ENCODE measurements at regions not wholly inside any gene's neighbourhood (a gene's known extent, or its start where the extent isn't known, plus 50 kb on each side); places are given as distances from the start of the nearest gene placed in this dataset.

DNA sequence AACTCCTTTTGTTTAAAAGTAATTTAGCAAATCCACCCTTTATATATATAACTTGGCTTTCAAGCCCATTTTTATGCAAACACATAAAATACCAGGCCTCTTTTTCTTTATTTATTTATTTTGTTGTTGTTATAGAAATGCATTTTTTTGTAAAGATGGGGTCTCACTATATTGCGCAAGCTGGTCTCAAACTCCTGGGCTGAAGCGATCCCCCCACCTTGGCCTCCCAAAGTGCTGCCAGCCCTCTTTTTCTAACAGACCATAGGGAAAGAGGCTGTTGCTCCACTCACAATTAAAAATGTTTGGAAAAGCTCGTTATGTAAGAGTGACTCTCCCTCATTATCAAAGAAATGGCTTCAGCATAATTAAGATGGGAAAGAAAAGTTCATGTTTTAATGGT lies 440.9 kb downstream of the HACE1 start:
- DNase-seq (ENCODE audit: low read depth in 2 of 2): no peak

DNA sequence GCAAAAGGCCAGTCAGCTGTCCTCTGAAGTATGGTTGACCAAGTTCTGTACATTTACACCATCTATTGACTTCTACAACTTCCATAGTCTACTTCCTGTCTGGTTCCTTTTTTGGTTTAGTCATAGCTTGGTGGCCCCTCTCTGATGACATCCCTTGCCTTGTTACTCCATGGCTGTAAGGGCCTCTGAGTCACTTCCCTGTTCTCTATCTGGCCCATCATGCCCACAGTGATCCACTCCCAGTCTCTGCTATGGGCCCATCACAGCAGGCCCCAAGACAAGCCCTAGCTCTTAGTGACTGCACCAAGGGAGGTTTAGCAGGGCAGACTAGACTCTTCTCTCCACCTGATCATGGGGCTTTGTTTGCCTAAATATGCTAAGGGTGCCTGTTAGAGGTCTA lies 441.6 kb downstream of the HACE1 start:
- DNase-seq (ENCODE audit: low read depth in 2 of 2): no peak

DNA sequence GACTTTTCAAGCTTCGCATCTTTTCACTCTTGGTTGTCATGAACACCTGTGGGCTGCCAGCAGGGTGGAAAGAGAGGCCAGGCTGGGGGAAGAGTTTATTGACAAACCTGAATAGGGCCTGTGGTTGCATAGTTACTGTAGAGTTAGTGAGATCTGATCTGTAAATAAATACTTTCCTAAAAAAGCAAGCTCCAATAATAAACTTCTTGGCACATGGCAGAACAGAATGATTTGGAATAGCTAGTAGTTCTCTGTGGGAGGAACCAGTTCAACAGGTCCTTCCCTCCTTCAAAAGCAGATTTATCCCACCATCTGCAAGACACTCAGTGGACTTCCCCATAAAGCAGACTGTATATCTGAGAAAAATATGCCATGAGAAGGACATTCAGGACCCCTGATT lies 445.0 kb downstream of the HACE1 start:
- no peak for DNase-seq (ENCODE audit: low read depth in 2 of 2)

DNA sequence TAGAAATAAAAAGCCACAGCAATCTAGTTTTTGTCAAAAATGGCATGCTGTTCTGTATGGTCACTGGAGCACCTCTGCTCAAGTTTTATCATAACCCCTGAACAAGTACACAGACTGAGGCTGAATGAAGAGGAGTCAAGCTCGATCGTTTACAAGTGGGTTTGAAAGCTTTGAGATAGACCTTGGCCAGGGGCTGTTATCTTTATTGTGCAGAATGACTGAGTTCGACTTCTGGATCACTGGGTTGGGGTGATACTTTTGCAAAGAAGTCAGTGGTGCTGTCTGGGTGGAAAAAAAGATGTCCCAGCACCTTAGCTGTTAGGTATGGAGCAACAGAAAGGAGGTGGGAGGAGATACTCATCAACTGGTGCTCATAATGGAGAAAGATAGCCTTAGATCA lies 446.0 kb downstream of the HACE1 start:
- no peak for DNase-seq (ENCODE audit: low read depth in 2 of 2)

DNA sequence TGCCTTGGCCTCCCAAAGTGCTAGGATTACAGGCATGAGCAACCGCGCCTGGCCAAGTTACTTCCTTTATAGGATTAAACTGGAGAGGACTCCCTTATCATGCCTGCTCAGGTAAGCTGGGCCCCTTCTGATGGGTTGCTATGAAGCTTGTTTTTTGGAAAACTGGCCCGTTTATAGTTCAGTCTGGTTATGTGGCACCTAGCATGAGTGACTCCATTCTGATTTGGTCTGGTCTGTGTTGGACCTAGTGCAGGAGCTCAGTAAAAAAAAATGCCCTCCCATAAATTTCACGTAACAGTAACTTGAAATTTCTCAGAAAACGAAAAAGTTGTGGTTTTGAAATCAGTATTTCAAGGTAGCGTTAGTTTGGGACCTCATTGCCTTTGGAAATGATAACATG lies 448.4 kb downstream of the HACE1 start:
- no peak for DNase-seq (ENCODE audit: low read depth in 2 of 2)

DNA sequence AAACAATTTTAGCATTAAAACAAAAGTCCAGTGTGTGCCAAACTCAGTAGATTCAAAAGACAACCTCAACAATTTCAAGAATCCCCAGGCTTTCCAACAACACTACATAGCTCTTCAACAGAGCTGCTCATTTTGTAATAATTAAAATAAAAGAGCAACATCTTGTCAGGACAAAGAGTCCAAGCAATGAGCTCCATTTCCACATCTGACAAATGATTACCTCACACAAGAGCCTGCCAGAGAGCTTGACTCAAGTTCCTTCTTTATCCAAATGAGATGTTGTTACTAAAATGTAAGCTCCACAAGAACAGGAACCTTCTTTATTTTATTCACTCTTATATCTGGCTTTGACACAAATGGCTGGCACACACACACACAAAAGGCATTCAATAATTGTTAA lies 449.8 kb downstream of the HACE1 start:
- DNase-seq (ENCODE audit: low read depth in 2 of 2): no peak

DNA sequence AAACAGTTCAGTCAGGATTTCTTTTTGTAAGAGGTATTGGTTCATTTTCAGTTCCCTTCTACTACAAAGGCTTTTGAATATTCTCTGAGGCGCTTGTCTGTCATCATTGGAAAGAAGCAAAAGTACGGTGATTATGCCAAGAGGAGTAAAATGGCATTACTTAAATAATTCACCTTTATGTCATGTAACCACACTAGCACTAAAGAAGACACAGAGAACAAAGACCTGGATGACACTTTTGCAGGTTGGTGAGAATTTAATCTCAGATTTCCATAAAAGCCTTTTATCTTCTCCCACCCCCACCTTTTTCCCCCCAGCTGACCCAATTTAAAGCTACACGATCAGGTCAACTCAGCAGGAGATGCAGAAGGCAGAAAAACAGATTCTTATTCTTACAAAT lies 451.8 kb downstream of the HACE1 start:
- DNase-seq (ENCODE audit: low read depth in 2 of 2): no peak

DNA sequence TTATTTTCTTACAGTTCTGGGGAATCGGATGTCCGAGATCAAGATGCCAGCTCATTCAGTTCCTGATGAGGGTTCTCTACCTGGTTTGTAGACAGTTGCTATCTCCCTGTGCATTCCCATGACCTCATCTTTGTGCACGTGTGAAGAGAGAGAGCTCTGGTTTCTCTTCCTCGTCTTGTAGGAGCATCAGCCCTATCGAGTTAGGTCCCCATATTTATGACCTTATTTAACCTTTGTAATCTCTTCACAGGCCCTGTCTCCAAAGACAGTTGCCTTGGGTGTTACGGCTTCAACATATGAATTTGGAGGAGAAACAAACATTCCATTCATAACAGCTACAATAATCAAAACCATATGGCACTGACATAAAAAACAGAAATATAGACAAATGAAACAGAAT lies 455.3 kb downstream of the HACE1 start:
- DNase-seq (ENCODE audit: low read depth in 2 of 2): peak in 1 of 2 experiments; percentile 10

DNA sequence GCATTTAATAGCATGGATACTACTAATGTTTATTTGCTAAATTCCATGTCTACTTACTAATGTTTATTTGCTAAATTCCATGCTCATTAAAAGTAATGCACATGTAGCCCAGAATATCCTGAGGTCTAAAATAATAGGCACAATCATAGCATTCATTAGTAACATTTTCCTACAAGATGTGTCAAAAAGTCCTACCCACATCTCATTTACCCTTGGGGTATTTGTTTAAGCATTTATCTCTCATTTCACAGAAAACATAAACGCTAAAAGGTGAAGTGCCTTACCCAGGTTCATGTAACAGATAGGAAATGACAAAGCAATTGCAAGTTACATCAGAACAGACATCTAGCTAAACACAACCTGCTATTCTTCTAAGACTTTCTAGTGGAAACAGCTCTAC lies 457.1 kb downstream of the HACE1 start:
- DNase-seq (ENCODE audit: low read depth in 2 of 2): no peak

DNA sequence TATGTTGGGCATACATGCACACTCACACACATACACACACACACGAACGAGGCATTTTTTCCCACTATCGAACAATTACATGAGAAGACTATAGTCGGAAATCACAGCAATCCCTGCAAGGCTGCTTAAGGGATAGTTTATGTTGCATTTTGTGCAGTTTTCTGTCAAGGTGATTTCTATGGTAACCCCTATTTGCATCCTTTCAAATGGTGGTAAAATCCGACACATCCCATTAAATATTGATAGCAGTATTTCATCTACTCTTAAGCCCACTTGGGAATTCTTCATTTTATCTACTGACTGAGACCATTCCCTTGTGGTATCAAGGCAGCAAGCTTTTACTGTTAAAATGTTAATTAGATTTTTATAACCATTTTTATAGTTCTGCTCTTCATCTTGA lies 457.8 kb downstream of the HACE1 start:
- DNase-seq (ENCODE audit: low read depth in 2 of 2): no peak

DNA sequence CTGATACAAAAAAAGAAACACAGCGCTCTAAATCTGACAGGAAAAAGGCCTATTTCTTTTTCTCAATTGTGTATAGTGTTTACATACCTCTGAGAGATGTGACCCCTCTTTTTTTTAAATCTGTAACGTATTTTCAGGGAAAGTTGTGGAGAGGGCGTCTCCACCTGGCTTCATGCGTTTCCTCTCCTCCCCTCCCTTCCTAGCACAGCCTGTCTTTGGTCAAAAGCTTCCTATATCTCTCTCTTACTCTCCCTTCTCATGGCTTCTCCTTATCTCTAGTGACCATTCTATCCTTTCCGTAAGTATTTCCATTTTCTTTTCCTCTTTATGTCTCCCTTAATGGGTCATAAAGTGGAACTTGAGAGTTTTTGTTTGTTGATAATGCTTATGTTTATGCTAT lies 458.9 kb downstream of the HACE1 start:
- no peak for DNase-seq (ENCODE audit: low read depth in 2 of 2)

DNA sequence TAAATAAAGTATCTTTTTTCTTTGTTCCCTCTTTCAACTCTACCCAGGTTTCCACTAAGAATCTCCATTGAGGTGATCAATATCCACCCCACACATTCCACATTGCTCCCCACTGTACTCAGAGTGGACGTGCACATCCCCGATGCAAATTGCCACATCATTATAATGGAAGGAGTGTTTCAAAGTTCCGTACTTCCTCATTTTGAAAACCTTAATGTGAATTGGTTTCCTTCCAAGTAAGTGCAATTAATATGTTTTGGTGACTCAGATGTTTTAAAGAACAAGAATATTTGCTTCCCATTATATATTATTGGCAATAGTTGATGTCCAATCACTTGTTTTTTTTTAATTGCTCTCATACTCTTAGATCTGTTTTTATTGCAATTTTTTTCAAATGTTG lies 463.6 kb downstream of the HACE1 start:
- DNase-seq (ENCODE audit: low read depth in 2 of 2): no peak

DNA sequence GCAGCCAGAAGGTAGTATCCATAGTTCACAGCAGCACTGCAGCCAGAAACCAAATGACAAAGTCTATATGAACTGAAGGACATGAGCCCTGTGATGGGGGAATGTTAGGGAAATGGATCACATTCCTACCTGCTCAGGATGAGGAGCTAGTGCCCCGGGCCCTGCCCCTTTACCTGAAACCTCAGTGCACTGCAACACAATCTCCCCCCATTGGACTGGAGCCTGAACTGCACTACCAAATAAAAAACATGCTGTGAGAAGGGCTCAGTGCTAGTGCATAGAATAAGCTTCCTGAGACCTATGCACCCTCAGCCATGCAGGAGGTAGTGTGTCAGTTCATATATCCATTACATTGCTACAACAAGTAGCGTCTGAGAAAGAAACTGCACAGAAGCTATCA lies 477.8 kb downstream of the HACE1 start:
- DNase-seq (ENCODE audit: low read depth in 2 of 2): no peak

DNA sequence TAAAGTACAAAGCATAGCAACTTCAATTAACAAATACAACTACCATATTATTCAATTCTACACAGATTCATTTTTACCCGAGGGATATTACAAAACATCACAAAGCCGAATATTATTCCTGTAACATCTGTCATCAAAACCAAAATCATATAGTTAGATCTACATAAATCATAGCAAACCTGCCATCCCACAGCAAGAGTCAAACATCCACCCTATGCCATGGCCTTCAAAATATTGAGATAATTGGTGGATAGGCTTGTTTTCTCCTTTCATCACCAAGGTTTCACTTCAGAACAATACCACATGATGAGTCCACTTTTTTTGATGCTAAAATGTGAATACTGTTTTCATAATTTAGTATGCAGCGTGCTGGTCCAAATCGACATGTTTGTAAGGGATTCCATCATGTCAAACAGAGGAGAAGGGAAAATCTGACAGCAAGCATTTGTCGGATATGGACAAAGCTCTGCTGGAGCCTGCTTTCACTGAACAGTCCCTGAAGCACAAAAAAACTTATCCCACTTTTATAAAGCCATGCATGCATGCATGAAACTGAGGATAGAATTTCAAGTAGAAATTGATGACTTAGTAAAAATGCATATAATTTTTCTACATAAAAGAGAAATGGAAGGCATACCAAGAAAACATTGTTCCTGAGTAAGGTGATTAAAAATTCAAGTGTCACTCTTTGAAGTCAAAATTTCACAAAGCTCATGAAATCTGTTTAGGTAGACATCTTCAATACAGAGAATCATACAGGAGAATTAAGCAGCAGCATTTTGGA lies 494.1 kb downstream of the HACE1 start:
- DNase-seq (ENCODE audit: low read depth in 2 of 2): no peak

DNA sequence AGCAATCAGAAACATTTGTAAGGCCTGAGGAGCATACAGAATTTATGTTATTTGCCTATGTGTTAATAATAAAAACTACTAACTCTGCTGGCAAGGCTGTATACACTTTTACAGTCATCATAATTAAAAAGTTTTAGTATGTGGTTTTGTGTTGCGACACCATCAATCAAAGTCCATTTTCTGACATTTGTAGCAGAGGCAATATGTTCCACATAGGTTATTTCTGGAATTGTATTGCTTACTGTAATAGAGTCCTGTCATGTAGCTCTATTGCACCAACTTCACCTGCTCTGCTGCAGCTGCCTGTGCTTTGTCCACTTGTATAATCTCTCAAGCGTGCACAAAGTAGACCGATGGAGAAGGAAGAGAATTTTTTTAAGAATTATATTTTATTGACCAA lies 501.8 kb downstream of the HACE1 start:
- no peak for DNase-seq (ENCODE audit: low read depth in 2 of 2)

DNA sequence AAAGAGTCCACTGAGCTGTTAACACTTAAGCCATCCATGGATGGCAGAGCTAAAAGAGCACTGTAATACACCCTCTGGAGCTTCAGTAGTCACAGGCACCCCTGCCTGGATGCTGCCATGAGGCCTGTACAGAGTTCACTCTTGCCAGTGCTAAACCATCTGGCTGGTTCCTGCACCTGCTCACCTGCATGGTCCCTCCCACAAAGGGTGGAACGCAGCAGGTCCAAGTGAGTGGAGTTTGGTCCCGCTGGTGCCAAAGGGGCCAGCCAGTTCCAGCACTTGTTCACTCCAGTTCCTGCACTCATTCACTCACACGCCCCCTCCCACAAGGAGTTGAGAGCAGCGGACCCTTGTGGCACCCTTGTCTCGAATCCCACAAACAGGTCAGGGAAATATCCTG lies 503.5 kb downstream of the HACE1 start:
- no peak for DNase-seq (ENCODE audit: low read depth in 2 of 2)

DNA sequence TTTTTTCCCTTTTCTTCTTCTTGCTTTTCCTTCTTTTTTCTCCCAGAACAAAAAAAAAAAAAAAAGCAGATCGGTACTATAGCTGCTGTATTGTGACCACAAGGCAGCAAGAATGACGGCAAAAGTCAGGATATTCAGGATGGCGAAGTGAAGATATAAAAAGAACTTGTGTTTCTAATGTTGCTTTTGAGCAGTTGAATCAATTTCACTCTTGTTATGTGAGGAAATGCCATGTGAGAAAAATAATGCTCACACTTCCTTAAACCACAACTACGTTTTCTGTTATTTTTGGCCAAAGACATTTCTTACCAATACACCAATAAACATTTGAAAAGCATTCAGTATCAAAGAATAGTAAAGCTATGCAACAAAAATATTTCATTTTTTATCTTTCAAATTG lies 510.5 kb downstream of the HACE1 start:
- no peak for DNase-seq (ENCODE audit: low read depth in 2 of 2)

DNA sequence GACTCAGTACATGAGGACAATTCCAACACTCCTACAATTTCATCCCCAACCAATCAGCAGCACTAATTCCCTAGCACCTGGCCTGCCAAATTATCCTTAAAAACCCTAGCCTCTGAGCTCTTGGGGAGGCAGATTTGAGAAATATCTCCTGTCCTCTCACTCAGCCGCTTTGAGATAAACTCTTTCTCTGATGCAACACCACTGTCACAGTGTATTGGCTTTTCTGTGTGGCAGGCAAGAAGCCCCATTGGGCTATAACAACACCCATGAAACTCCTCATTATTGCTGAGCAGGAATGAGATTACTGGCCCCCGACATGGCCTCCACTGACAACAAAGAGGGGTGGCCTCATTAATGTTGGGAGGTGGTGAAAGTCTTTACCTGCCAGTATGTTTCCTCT lies 515.5 kb downstream of the HACE1 start:
- no peak for DNase-seq (ENCODE audit: low read depth in 2 of 2)

DNA sequence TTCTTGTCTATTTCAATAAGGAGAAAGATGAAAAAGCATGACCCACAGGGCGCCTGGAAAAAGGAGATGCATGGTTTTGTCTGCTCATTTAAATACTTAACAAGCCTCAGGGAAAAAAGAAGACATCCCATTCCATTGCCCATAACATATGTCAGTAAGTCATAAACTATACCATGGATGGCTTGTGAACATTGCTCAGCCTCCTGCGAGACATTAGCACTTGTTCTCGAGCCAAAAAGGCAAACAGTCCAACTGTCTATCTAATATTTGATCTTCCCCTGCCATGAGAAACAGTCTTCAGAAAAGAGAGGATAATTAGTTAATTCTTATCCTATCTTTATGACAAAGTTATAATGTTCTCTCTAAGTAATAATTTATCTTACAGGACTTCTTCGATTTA lies 527.4 kb downstream of the HACE1 start:
- peak; percentile 9 to 13 for DNase-seq (ENCODE audit: low read depth in 2 of 2)

DNA sequence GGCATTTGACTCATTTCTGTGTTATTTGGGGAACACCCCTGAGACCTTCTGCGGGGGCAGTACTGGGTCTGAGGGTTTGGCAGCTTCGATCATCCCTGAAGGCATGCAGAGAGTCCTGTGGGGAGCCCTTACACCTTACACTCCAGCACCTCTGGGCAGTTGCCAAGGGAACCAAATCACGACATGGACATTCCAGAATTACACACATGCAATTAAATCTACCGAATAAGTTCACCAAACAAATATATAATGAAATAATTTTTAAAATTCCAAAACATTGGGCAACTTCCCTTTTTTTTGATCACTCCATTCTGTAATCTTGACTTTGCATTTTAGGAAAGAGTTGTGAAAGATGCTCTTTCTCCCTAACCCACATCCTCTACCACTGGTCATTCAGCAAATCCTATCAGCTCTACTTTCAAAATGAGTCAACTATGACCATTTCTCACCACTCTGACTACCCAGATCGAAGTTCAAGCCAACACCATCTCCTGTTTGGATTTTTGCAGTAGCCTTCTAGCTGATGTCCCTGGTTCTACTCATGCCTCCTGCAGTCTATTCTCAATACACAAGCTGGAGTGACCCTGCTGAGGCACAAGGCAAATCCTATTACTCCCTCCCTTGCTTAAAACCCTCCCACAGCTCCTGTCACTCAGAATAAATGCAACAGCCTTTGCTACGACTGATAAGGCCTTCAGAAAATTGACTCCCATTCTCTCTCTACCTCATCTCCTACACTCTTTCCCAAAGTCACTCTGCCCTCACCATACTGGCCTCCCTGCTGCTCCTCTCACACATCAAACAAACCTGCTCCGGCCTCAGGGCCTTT lies 533.3 kb downstream of the HACE1 start:
- DNase-seq (ENCODE audit: low read depth in 2 of 2): peak; percentile 60 to 66

DNA sequence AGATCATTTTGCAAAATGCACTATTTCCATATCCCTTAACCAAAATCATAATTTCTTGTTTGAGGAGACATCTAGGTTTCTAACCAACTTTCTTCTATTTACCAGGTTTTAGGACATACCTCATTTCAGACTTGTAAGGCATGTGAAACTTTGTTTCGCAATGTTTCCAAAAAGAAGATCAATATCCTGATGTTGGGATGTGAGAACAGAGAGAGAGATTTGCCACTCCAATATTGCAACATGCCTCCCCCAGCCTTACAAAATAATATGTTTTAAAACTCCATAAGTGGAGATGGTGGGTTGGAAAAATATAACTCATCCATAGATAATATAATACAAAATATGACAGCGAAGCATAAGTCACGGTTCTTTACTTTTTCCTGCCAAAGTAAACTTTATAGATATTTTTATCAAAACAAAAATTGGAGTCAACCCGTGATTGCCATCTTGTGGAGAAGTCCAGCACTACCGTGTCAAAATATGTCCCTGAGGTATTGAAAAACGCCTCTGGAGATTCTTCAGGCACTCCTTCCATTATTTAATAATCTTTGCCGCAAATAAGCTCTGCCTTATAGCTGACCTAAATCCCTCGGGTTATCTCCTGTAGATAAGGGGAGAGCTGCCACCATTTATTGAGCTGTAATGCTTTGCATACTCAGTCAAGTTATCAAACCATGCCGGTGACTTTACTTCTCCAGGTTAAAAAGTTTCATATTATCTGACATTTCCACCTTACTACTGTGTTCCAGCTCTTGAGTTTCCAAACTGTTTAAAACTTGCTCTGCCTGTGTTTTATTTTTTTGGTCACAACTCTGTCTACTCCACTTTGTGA lies 534.2 kb downstream of the HACE1 start:
- DNase-seq (ENCODE audit: low read depth in 2 of 2): peak; percentile 21

DNA sequence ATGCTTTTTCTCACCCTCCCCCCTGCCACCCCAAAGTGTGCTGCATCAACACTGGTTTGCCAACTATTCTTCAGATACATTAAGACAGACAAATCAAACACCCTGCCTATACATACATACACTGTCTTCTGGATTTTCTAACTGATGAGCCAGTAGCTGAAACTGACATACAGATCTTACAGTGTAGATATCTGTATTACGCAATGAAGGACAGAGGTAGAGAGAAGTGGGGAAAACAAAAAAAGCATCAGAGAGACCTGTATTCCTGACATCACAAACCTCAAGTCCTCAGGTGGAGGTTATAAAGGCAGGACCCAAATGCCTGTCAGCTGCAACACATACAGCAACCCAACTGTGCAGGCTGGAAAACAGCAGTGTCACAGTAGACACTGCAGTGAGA lies 535.4 kb downstream of the HACE1 start:
- DNase-seq (ENCODE audit: low read depth in 2 of 2): no peak
